Kidney (tissue), 13 donors: ENCODE measurements at regions not wholly inside any gene's neighbourhood (a gene's known extent, or its start where the extent isn't known, plus 50 kb on each side); places are given as distances from the start of the nearest gene placed in this dataset.

ENCODE experiments used
- DNase-seq, 5 donors: peaks; one replicate each; pipeline ENCODE4 v3.0.0-alpha.2; 2013 to 2020
- FAIRE-seq: peaks from 2 replicates; lab custom pipeline; 2012; peaks lifted over from hg19 to GRCh38; lab: Jason Lieb, UNC
- H3K27ac ChIP-seq, 2 donors: one replicate each; pipeline ENCODE4 v1.7.0; 2013; ENCODE audit warnings: low read depth in 2 of 2, low read length in 2 of 2, inconsistent platforms in 1 of 2
- H3K27me3 ChIP-seq: one replicate; pipeline ENCODE4 v1.7.1; 2013; ENCODE audit warnings: low read length, inconsistent platforms; ENCODE audit not compliant: control insufficient read depth, insufficient read depth
- H3K36me3 ChIP-seq, 3 donors: one replicate each; pipeline versions ENCODE4 v1.7.0 to v1.7.1; 2013; ENCODE audit warnings: low read length in 3 of 3, control low read depth in 1 of 3, inconsistent platforms in 1 of 3; ENCODE audit not compliant: insufficient read depth in 3 of 3, control insufficient read depth in 2 of 3
- H3K4me1 ChIP-seq, 3 donors: one replicate each; pipeline versions ENCODE4 v1.7.0 to v1.7.1; 2013; ENCODE audit warnings: low read length in 3 of 3, inconsistent platforms in 1 of 3, low read depth in 1 of 3; ENCODE audit not compliant: control insufficient read depth in 2 of 3, insufficient read depth in 2 of 3
- H3K4me3 ChIP-seq, 3 donors: one replicate each; pipeline versions ENCODE4 v1.7.0 to v1.8.1; 2013; ENCODE audit warnings: low read length in 3 of 3, control low read depth in 1 of 3, inconsistent platforms in 1 of 3
- H3K9ac ChIP-seq, 3 donors: one replicate each; pipeline versions ENCODE4 v1.7.0 to v1.7.1; 2013; ENCODE audit warnings: low read length in 3 of 3, control low read depth in 1 of 3, inconsistent platforms in 1 of 3
- H3K9me3 ChIP-seq, 3 donors: one replicate each; pipeline versions ENCODE4 v1.7.0 to v1.7.1; 2013; ENCODE audit warnings: low read length in 3 of 3, control low read depth in 1 of 3, inconsistent platforms in 1 of 3; ENCODE audit not compliant: control insufficient read depth in 2 of 3, insufficient read depth in 1 of 3
- CTCF ChIP-seq: IDR thresholded peaks from 3 replicates; pipeline ENCODE4 v1.5.1; 2012; ENCODE audit warnings: mild to moderate bottlenecking, moderate library complexity, borderline replicate concordance; ENCODE audit not compliant: insufficient read depth; ENCODE audit errors: extremely low read depth
- intact Hi-C: fragments of 100-400 bp; cut with DNase I; formaldehyde crosslinking; loops from one replicate; pipeline ENCODE4 v1.11.1; 2022
- donor health status: control.
- donor health status: control.
- donor health status: control.
- donor health status: control.
- donor health status: control.
- donor health status: DM: yes; HTN: yes; CAD: no.
- donor health status: Normal renal cell carcinoma (clear cell type).

DNA sequence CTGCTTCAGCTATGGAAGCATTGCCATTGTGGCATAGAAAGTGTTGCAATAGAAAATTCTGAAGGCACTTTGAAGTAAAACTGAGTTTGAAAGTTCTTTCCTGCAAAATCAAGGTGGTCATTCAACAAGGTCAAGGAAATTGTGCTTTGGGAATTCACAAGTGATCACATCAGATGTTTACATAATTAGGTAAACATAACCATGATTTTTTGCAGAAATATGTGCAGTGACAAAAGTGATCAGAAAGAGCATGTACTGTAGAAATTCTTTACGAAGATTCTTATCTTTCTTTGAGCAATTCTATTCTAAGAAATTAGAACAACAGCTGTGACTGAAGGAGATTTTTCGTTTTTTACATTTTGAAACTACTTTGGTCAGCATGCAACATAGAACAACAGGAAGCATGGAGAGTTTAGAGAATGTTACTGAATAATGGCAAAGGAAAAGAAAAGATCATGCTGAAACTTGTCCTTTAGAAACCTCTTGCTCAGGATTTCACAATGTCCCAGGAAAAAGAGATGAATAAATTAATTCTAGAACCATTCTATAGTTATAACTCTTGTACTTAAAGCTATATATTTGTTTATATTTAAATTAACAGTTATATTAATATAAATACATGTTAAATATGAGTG, 643.4 kb upstream of the ARPP21 start:
- no peak for FAIRE-seq
- Histone ChIP-seq H3K27ac (no peak overlapping the region), H3K9ac (no peak overlapping the region), H3K4me3 (no peak overlapping the region), H3K9me3 (no peaks in the 10 kb centered on the region), H3K4me1 (no peaks in the 10 kb centered on the region), H3K36me3 (no peaks in the 10 kb centered on the region), H3K27me3 (no peaks in the 10 kb centered on the region)
- intact Hi-C loops, result no loop called here
- no peak for DNase-seq
- no peak for TF ChIP-seq CTCF

GRCh38 chr3:34998902-34999301, 640.4 kb upstream of the ARPP21 start:
- no peak overlapping the region for H3K9ac ChIP-seq
- no peaks in the 10 kb centered on the region for H3K27me3 ChIP-seq
- no peak overlapping the region for H3K4me3 ChIP-seq
- DNase-seq, result no peak
- H3K4me1 ChIP-seq, result no peaks in the 10 kb centered on the region
- intact Hi-C loops, result no loop called here
- H3K36me3 ChIP-seq, result no peaks in the 10 kb centered on the region
- H3K27ac ChIP-seq, result no peak overlapping the region
- no peak for FAIRE-seq
- TF ChIP-seq CTCF, result no peak
- H3K9me3 ChIP-seq, result no peaks in the 10 kb centered on the region

DNA sequence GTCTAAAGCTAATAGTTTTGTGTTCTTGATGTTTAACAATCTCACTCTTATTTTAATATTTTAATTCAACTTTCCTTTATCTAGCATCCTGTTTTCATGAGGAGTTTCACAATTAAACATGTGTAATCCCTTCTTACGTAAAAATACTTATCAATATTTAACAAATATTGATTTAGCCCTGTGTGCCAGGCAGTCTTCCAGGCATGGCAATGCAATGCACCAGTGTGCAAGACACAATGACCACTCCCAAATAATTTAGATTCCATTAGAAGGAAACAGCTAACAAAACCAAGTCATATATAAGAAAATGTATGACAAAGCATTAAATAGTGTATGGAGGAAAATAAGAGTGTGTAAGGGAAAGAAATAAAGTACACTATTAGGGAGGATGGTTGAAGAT, 627.1 kb upstream of the ARPP21 start:
- no peaks in the 10 kb centered on the region for H3K9me3 ChIP-seq
- no peaks in the 10 kb centered on the region for H3K4me1 ChIP-seq
- no peak for TF ChIP-seq CTCF
- DNase-seq (no peak), FAIRE-seq (no peak)
- H3K27me3 ChIP-seq, result no peaks in the 10 kb centered on the region
- H3K9ac ChIP-seq, result no peak overlapping the region
- H3K36me3 ChIP-seq, result no peaks in the 10 kb centered on the region
- intact Hi-C loops, result no loop called here
- no peak overlapping the region for H3K4me3 ChIP-seq
- H3K27ac ChIP-seq, result no peak overlapping the region

DNA sequence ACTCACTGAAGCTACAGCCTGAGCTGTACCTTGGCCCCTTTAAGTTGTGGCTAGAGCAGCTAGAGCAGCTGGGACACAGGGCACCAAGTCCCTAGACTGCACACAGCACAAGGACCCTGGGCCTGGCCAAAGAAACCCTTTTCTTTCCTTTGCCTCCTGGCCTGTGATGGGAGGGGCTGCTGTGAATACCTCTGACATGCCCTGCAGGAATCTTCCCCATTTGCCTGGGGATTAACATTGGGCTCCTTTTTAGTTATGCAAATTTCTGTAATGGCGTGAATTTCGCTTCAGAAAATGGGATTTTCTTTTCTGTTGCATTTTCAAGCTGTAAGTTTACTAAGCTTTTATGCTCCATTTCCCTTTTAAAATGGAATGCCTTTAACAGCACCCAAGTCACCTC, 611.2 kb upstream of the ARPP21 start:
- intact Hi-C loops, result no loop called here
- no peak for DNase-seq
- no peak overlapping the region for H3K4me3 ChIP-seq
- H3K9me3 ChIP-seq, result peaks cover 0 to 12% (median 0%) of the 10 kb centered on the region in 3 donors
- no peak for TF ChIP-seq CTCF
- no peaks in the 10 kb centered on the region for H3K36me3 ChIP-seq
- H3K9ac ChIP-seq, result no peak overlapping the region
- no peak for FAIRE-seq
- no peaks in the 10 kb centered on the region for H3K4me1 ChIP-seq
- no peak overlapping the region for H3K27ac ChIP-seq
- no peaks in the 10 kb centered on the region for H3K27me3 ChIP-seq
